H1 (cell line): ENCODE measurements at regions not wholly inside any gene's neighbourhood (a gene's known extent, or its start where the extent isn't known, plus 50 kb on each side); places are given as distances from the start of the nearest gene placed in this dataset.

ENCODE experiments used
- CTBP2 ChIP-seq: IDR thresholded peaks from 2 replicates; pipeline ENCODE4 v1.7.0; 2011; ENCODE audit warnings: borderline replicate concordance, mild to moderate bottlenecking, moderate library complexity, mixed read lengths, low read length; ENCODE audit not compliant: insufficient read depth, insufficient read length
- RBBP5 ChIP-seq: IDR thresholded peaks from 2 replicates; pipeline ENCODE4 v1.7.1; 2012; ENCODE audit warnings: low read depth, mild to moderate bottlenecking, inconsistent platforms, low read length, moderate library complexity, borderline replicate concordance
- RFX5 ChIP-seq: IDR thresholded peaks from 2 replicates; pipeline ENCODE4 v1.6.1; 2011; ENCODE audit warnings: low read depth, low read length, improper control_type of control experiment, borderline replicate concordance

GRCh38 chr4:45751877-45752530 is 371.9 kb downstream of the GABRG1 start (continued):
- TF ChIP-seq RBBP5 (no peak), RFX5 (no peak), CTBP2 (no peak)
- TF ChIP-seq, all 59 proteins: peak for 0
